HG03354 (cell line): ENCODE measurements at regions not wholly inside any gene's neighbourhood (a gene's known extent, or its start where the extent isn't known, plus 50 kb on each side); places are given as distances from the start of the nearest gene placed in this dataset.

Source experiments
- ATAC-seq: cut with Tn5 transposase; IDR thresholded peaks from one replicate; pipeline ENCODE4 v1.9.1; 2021; ENCODE audit warnings: mild to moderate bottlenecking; ENCODE audit not compliant: unreplicated experiment, poor library complexity, severe bottlenecking

DNA sequence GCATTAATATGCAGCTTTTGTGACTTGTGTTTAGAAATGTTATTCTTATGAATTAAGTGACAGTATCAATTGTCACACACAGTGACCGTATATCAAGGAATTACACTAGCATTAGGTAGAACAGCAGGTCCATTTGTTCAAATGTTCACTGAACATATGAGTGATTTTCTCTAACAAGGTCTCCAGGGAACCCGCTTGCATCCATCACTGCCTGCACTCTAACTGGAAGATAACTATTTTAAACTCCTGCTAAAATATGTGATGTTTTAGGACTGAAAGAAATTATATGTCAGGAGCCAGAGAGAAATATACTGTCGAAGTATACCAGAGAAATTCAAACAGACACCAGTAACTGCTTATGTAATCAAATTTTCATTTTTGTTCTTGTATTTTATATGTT is 1395.7 kb downstream of the PCDH18 start:
- ATAC-seq: no peak

DNA sequence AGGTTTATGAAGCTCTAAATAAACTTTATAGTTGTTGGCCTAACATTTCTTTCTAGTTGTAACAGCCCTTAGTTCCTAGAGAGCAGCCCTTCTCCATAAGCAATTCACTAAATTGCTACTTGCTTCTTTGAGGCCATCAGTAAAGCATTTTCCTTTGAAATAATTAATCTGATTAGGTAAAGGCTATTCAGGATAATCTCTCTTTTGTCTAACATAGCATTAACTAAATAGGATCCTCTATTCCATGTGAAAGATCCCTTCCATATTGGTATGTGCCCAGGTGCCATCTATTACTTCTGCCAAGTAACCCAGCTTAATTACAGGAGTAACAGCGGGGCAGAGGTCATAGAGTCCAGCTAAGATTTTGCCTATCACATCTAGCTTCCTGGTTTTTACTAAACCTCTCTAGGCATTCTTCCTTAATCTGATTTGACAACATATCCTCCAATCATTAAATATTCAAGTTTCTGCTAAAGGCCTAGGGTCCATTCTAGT is 1408.0 kb downstream of the PCDH18 start:
- no peak for ATAC-seq

DNA sequence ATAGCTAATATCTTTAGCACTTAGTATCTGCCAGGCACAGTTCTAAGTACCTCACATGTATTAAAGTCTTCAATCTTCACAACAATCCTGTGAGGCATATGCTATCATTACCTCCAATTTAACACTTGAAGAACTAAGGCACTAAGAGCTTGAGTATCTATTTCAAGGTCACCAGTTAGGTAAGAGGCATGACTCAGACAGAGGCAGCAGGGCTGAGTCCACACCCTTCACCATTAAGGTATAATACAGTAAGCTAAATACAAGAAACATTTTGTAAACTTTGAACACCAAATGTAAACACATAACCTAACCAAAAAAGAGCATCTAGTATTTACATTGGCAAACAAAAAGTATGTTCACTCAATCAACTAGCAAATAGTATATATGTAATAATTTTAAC is 1410.9 kb downstream of the PCDH18 start:
- ATAC-seq: no peak

DNA sequence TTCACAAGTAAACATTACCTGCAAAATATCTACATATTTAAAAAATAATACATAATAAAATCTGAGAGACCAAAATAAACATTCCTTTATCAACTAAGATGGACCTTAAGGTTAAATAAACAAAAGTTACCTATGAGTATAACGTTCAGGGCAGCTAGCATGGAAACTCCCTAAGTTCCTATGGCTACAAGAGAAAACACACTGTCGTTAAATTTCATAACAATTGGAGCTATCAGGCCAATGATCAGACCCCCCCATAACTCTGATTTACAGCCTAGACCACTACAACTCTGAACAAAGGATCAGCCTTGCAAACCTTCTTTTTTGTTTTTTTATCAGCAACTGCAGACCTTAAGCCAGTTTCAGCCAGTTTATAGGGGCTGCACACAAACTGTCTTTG is 1418.4 kb downstream of the PCDH18 start:
- no peak for ATAC-seq

GRCh38 chr4:136112116-136112515 is 1420.2 kb downstream of the PCDH18 start:
- no peak for ATAC-seq

- no peak for ATAC-seq
Measured at GRCh38 chr4:136106753-136107152, 1425.5 kb downstream of the PCDH18 start.

- ATAC-seq: no peak
Measured at GRCh38 chr4:136103616-136104015, 1428.7 kb downstream of the PCDH18 start.

DNA sequence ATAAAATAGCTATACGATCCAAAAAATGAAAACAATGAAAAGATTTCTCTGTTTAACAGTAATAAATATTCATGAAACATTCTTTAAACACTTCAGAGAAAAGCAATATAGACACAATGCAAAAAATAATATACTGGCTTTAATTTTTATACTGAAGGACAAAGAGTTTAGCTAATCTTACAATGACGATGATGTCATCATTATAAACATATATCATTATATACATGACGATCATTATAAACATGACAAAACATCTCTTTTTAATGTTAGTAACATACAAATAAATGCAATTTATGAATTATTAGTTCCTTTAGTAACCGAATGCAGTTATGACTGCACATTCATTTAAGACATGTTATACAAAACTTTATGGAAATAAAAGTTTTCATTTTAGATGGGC is 1434.6 kb downstream of the PCDH18 start:
- no peak for ATAC-seq

DNA sequence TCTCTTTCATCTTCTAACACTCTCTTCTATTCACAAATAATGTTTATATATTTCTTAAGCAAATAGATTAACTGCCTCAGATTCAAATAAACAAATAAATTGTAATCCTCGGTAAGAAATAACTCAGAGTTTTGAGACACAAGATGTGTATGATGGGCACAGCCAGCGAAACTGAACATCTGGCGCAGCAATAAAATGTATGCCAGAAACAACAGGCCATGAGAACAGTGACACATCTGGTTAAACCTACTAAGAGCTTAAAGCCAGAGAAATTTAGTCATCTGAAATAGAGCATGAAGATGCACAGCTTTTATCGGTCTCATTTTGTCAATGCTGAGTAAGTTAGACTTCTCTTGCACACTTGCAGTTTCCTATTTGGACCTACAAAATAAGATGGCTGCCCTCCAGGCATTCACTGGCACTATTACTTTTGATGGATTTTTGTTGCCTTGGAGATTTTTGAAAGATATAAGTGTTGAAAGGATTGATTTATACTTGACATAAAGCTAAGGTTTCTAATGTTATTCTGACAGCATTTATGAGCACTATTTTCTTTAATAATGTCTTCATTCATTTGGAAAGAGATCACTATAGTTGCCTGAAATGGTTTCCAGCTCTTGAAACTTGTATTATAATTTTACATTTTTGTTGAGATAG is 1444.0 kb downstream of the PCDH18 start:
- ATAC-seq: no peak

DNA sequence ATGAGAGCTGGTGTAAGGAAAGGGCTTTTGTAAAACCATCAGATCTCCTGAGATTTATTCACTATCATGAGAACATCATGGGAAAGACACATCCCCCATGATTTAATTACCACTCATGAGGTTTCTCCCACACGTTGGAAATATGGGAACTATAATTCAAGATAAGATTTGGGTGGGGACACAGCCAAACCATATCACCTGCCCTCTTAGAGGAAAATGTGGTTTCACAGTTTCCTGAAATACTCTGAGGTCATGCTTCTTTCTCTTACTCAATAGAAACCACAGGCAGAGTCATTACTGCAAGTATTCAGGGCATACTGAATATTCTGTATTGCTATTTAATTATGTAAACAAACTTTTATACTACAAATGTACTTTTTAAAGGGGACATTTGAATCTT is 1453.3 kb downstream of the PCDH18 start:
- no peak for ATAC-seq

GRCh38 chr4:136056748-136057147 is 1475.5 kb downstream of the PCDH18 start:
- ATAC-seq: no peak

GRCh38 chr4:136055360-136055759 is 1476.9 kb downstream of the PCDH18 start:
- ATAC-seq: no peak

DNA sequence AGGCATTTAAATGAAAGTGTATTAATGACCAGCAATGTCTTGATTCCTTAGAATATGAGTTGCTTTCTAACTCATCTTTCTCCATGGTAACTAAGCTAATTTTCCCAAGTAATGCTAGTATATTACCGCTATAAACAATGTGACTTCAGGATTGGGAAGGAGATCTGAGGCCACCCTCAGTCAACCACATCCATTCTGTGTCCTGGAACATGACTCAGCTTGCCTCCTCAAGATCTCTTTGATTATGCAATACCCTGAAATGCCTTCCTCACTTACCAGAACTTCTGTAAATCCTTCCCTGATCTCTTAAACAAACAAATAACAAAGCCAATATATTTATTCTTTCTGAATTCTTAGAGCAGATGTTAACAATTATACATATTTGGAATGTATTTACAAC is 1495.5 kb downstream of the PCDH18 start:
- ATAC-seq: no peak

DNA sequence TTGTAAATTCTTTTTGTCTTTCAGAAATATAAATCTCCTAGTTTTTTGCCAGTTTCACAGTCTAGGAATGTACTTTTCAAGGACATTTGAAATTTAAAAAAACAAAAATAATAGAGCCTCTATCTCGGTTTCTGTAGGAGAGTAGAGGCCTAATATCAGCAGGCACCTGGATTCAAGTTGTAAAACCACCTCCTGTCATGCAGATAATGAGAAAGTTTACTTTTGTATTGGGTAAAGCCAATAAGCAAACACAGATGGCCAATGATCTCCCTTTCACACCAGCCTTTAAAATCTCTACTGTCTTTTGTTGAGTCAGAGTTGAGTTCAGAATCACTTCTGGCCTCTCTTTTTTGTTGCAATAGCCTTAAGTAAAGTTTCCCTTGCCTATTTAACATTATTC is 1499.9 kb downstream of the PCDH18 start:
- no peak for ATAC-seq

DNA sequence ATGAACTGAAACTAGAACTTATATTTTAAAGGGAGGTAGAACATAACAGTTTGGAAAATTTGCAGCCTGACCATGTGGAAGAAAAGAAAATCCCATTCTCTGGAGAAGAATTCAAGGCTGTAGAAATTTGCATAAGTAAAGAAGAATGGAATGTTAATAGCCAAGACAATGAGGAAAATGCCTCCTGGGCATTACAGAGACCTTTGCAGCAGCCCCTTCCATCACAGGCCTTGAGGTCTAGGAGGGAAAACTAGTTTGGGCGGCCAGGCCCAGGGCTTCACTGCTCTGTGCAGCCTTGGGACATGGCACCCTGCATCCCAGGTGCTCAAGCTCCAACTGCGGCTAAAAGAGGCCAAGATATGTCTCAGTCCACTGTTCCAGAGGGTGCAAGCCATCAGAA is 1506.8 kb downstream of the PCDH18 start:
- ATAC-seq: no peak

DNA sequence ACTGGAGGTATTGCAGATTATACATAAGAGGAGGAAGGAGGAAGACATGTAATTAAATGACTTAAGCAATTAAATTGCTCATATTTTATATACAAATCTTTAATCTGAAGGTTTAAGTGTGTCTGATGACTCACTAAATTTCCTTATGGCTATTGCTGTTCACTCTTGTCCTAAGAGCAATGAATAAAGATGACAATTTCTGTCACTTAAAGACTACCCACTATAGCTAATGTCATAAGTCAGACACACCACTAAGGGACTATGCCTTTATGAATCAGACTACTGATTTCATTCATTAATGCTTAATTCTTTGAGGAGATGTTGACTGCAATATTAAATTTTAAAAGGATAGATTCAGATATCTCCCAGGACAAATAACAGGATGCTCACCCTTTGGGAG is 1514.7 kb downstream of the PCDH18 start:
- ATAC-seq: no peak

- no peak for ATAC-seq
Measured at GRCh38 chr4:136012220-136012619, 1520.1 kb downstream of the PCDH18 start.

GRCh38 chr4:136009258-136009832 is 1522.9 kb downstream of the PCDH18 start:
- ATAC-seq: no peak

DNA sequence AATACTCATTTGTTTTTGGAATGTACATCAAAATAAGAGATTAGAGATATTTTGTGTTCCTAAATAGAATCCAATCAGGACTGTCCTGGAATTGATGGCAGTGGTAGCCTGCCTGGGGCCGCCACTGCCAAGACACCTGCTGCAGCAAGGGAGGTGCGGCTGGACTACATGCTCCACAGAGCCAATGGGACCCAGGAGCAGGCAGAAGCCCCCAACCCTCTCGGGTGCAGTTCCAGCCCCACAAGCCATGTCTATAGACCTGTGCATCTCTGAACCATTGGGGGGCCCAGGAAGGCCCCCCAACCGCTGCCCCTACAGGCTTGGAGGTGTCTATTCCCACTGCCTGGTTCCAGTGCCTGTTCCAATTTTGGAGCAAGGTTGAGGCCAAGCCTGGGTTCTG is 1524.3 kb downstream of the PCDH18 start:
- no peak for ATAC-seq

GRCh38 chr4:136002316-136002715 is 1530.0 kb downstream of the PCDH18 start:
- no peak for ATAC-seq

GRCh38 chr4:136001791-136002190 is 1530.5 kb downstream of the PCDH18 start:
- no peak for ATAC-seq

- ATAC-seq: no peak
Measured at GRCh38 chr4:136000246-136000645, 1532.0 kb downstream of the PCDH18 start.
